Upper lobe of right lung (tissue), 1 donor: ENCODE measurements at regions not wholly inside any gene's neighbourhood (a gene's known extent, or its start where the extent isn't known, plus 50 kb on each side); places are given as distances from the start of the nearest gene placed in this dataset.

Experiments used
- ATAC-seq: fragments of 200-7000 bp; cut with Tn5 transposase; one replicate; pipeline ENCODE4 v1.9.1; 2020; ENCODE audit warnings: mild to moderate bottlenecking, moderate library complexity
- DNase-seq: peaks from one replicate; pipeline ENCODE4 v3.0.0-alpha.2; 2020
- H3K27ac ChIP-seq: fragments of 200-600 bp; one replicate; pipeline ENCODE4 v1.8.0; 2022
- H3K27me3 ChIP-seq: fragments of 200-600 bp; one replicate; pipeline ENCODE4 v1.8.0; 2022; ENCODE audit warnings: mild to moderate bottlenecking
- H3K36me3 ChIP-seq: fragments of 200-600 bp; one replicate; pipeline ENCODE4 v1.8.0; 2022
- H3K4me1 ChIP-seq: fragments of 200-600 bp; one replicate; pipeline ENCODE4 v1.8.0; 2022
- H3K4me3 ChIP-seq: fragments of 200-600 bp; one replicate; pipeline ENCODE4 v1.8.0; 2022; ENCODE audit warnings: mild to moderate bottlenecking
- H3K9me3 ChIP-seq: fragments of 200-600 bp; one replicate; pipeline ENCODE4 v1.8.0; 2022
- intact Hi-C: fragments of 100-400 bp; cut with DNase I; formaldehyde crosslinking; loops from one replicate; pipeline ENCODE4 v1.11.0; 2022
- TF ChIP-seq, protein P1 (sequence below): fragments of 200-600 bp; IDR thresholded peaks from one replicate; pipeline ENCODE4 v1.8.0; 2022; ENCODE audit warnings: antibody characterized with exemption
- donor health status: DM: no; HTN: yes; CAD: no; lungs with severe emphysema.

DNA sequence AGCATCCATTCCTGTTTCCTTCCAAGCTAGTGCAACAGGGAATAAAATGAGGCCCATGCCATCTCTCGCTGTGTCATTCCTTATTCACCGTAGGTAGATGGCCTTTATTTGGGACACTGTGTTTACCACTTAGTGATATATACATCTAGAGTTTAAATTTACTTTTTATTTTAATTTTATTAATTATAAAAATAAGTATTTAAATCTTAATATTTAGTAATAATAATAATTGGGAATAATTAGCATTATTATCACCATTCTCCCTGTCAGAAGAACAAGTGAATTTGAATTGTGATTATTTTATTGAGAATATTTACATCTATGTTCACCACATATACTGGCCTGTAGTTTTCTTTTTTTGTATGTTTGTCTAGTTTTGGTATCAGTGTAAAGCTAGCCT lies 692.9 kb upstream of the KIF2B start:
- Histone ChIP-seq H3K36me3 (no peaks in the 10 kb centered on the region), H3K27me3 (no peaks in the 10 kb centered on the region), H3K27ac (no peak overlapping the region), H3K4me1 (no peaks in the 10 kb centered on the region), H3K4me3 (no peak overlapping the region), H3K9me3 (no peaks in the 10 kb centered on the region)
- ATAC-seq (no peak), DNase-seq (no peak)
- TF ChIP-seq, protein P1, sequence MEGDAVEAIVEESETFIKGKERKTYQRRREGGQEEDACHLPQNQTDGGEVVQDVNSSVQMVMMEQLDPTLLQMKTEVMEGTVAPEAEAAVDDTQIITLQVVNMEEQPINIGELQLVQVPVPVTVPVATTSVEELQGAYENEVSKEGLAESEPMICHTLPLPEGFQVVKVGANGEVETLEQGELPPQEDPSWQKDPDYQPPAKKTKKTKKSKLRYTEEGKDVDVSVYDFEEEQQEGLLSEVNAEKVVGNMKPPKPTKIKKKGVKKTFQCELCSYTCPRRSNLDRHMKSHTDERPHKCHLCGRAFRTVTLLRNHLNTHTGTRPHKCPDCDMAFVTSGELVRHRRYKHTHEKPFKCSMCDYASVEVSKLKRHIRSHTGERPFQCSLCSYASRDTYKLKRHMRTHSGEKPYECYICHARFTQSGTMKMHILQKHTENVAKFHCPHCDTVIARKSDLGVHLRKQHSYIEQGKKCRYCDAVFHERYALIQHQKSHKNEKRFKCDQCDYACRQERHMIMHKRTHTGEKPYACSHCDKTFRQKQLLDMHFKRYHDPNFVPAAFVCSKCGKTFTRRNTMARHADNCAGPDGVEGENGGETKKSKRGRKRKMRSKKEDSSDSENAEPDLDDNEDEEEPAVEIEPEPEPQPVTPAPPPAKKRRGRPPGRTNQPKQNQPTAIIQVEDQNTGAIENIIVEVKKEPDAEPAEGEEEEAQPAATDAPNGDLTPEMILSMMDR, result no peak
- intact Hi-C loops, result no loop called here

DNA sequence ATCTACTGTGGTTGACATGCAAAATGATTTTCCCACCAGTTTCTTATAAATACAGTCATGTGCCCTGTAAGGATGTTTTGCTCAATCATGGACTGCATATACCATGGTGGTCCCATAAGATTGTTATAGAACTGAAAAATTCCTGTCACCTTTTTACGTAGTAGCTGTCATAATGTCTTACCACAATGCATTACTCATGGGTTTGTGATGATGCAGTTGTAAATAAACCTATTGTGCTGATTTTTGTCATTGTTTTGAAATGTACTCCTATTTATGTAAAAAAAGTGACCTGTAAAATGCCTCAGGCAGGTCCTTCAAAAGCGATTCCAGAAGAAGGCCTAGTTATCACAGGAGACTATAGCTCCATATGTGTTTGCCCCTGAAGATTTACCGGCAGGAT lies 695.4 kb upstream of the KIF2B start:
- Histone ChIP-seq H3K27ac (no peak overlapping the region), H3K9me3 (no peaks in the 10 kb centered on the region), H3K4me1 (no peaks in the 10 kb centered on the region), H3K36me3 (no peaks in the 10 kb centered on the region), H3K27me3 (no peaks in the 10 kb centered on the region), H3K4me3 (no peak overlapping the region)
- ATAC-seq (no peak), DNase-seq (no peak)
- TF ChIP-seq, protein P1, result no peak
- intact Hi-C loops, result no loop called here

DNA sequence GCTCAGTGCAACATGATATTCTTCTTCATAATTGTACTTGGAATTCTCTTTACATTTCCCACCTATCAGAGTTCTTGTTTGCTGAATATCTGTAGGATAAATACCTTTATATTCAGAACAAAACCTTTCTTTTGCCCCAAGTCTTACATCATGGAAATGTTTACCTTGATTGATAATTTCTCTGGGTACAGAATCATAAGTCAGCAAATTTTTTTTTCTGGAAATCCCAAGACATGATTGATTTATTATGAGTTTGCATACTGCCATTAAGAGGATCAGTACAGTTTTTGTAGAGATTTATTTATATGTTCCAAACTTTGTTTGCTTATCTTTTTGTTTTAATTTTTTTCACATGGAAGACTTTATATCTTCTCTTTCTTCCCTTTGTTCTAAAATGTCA lies 699.8 kb upstream of the KIF2B start:
- Histone ChIP-seq H3K4me3 (no peak overlapping the region), H3K36me3 (no peaks in the 10 kb centered on the region), H3K9me3 (no peaks in the 10 kb centered on the region), H3K27ac (no peak overlapping the region), H3K27me3 (no peaks in the 10 kb centered on the region), H3K4me1 (no peaks in the 10 kb centered on the region)
- no peak for DNase-seq
- ATAC-seq, result no peak
- TF ChIP-seq, protein P1, result no peak
- intact Hi-C loops, result no loop called here

DNA sequence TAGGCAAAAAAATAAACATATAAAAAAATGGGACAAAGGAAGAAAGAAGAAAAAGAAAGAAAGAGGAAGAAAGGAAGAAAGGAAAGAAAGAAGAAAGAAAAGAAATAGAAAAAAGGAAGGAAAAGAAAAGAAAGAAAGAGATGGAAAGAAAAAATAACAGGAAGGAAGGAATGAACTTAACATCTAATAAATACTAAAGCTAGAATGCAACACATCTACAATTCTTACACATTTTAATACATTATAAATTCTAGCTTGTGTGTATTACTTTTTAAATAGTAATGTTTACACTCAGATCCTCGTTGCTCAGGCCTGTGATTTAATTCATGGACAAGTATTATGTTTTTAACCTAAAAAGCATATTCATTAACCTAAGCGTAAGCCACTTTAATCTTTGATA lies 703.0 kb upstream of the KIF2B start:
- no peaks in the 10 kb centered on the region for H3K36me3 ChIP-seq
- H3K27me3 ChIP-seq, result no peaks in the 10 kb centered on the region
- no peaks in the 10 kb centered on the region for H3K4me1 ChIP-seq
- TF ChIP-seq, protein P1, result no peak
- intact Hi-C loops, result no loop called here
- DNase-seq (no peak), ATAC-seq (no peak)
- H3K4me3 ChIP-seq, result no peak overlapping the region
- H3K9me3 ChIP-seq, result no peaks in the 10 kb centered on the region
- no peak overlapping the region for H3K27ac ChIP-seq

DNA sequence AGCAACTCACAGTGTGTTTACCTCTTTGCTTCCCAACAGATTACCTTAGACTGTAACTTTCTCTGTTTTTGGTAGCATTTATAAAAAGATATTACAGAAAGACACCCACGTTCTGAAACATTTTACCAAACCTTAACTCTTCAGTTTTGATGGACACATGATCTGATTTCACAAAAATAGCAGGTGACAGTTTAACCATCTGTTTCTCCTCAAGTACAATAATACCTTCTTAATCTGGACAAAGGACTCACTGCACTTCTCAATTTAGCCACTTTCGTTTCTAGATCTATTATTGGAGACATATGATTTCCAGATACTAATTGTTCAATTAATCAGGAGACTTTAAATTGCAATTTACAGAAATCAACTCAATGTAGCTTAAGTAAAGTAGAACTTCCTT lies 703.8 kb upstream of the KIF2B start:
- intact Hi-C loops, result no loop called here
- no peaks in the 10 kb centered on the region for H3K4me1 ChIP-seq
- DNase-seq, result no peak
- no peaks in the 10 kb centered on the region for H3K36me3 ChIP-seq
- no peaks in the 10 kb centered on the region for H3K27me3 ChIP-seq
- no peaks in the 10 kb centered on the region for H3K9me3 ChIP-seq
- no peak overlapping the region for H3K27ac ChIP-seq
- no peak overlapping the region for H3K4me3 ChIP-seq
- TF ChIP-seq, protein P1, result no peak
- ATAC-seq, result no peak

DNA sequence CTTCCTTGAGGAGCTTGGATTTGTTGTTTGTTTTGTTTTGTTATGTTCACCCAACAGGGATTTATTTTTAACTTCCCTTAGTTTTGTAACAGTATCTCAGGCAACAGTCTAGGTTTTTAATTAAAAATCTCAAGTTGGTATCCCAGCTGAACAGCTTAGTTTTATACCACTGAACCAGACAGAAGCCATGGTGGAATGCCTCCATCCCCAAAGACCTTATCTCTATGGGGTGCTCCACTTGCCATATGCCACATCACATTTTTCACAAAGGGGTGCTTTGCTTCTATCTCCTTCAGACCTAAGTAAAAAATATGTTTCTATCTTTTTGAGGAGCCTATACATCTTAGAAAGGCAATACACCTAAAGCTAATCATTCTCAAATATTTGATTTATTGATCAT lies 715.8 kb upstream of the KIF2B start:
- Histone ChIP-seq H3K4me1 (no peaks in the 10 kb centered on the region), H3K9me3 (no peaks in the 10 kb centered on the region), H3K4me3 (no peak overlapping the region), H3K27me3 (no peaks in the 10 kb centered on the region), H3K36me3 (no peaks in the 10 kb centered on the region), H3K27ac (no peak overlapping the region)
- TF ChIP-seq, protein P1, result no peak
- ATAC-seq (no peak), DNase-seq (no peak)
- intact Hi-C loops, result no loop called here
